Lower lobe of right lung (tissue), 2 donors: ENCODE measurements at regions not wholly inside any gene's neighbourhood (a gene's known extent, or its start where the extent isn't known, plus 50 kb on each side); places are given as distances from the start of the nearest gene placed in this dataset.

Source experiments
- ATAC-seq, 2 donors: fragments of 200-7000 bp; cut with Tn5 transposase; one replicate each; pipeline ENCODE4 v1.9.1; 2020 to 2022; ENCODE audit warnings: mild to moderate bottlenecking in 2 of 2, moderate library complexity in 2 of 2
- DNase-seq: peaks from one replicate; pipeline ENCODE4 v3.0.0-alpha.2; 2020
- H3K27ac ChIP-seq: fragments of 200-600 bp; one replicate; pipeline ENCODE4 v1.8.0; 2022
- H3K27me3 ChIP-seq: fragments of 200-600 bp; one replicate; pipeline ENCODE4 v1.8.0; 2022; ENCODE audit warnings: low read depth
- H3K36me3 ChIP-seq: fragments of 200-600 bp; one replicate; pipeline ENCODE4 v1.8.0; 2022; ENCODE audit warnings: mild to moderate bottlenecking
- H3K4me1 ChIP-seq: fragments of 200-600 bp; one replicate; pipeline ENCODE4 v1.8.0; 2022
- H3K4me3 ChIP-seq: fragments of 200-600 bp; one replicate; pipeline ENCODE4 v1.8.0; 2022; ENCODE audit warnings: mild to moderate bottlenecking
- H3K9me3 ChIP-seq: fragments of 200-600 bp; one replicate; pipeline ENCODE4 v1.8.0; 2022
- CTCF ChIP-seq: fragments of 200-600 bp; IDR thresholded peaks from one replicate; pipeline ENCODE4 v1.8.0; 2022; ENCODE audit warnings: antibody characterized with exemption, mild to moderate bottlenecking
- intact Hi-C: fragments of 100-400 bp; cut with DNase I; formaldehyde crosslinking; loops from one replicate; pipeline ENCODE4 v1.11.0; 2022
- donor health status: DM: no; HTN: yes; CAD: no; lungs with severe emphysema.

- intact Hi-C loops: no loop called here
- ATAC-seq: no peak
- DNase-seq: no peak
Observed at GRCh38 chr21:35855484-35855883, 204.8 kb downstream of the SETD4 start.

GRCh38 chr21:35854281-35854680, 206.0 kb downstream of the SETD4 start:
- Histone ChIP-seq H3K27ac (no peak overlapping the region), H3K27me3 (no peaks in the 10 kb centered on the region), H3K4me3 (no peak overlapping the region), H3K36me3 (no peaks in the 10 kb centered on the region), H3K9me3 (no peaks in the 10 kb centered on the region), H3K4me1 (peaks cover 5% of the 10 kb centered on the region)
- ATAC-seq (no peak), DNase-seq (no peak)
- intact Hi-C loops: no loop called here
- TF ChIP-seq CTCF: no peak

More at GRCh38 chr21:35855484-35855883, 204.8 kb downstream of the SETD4 start:
- Histone ChIP-seq H3K27me3 (no peaks in the 10 kb centered on the region), H3K9me3 (no peaks in the 10 kb centered on the region), H3K36me3 (no peaks in the 10 kb centered on the region), H3K4me3 (no peak overlapping the region), H3K4me1 (peaks cover 5% of the 10 kb centered on the region), H3K27ac (no peak overlapping the region)
- no peak for TF ChIP-seq CTCF

- Histone ChIP-seq H3K27me3 (no peaks in the 10 kb centered on the region), H3K4me1 (peaks cover 5% of the 10 kb centered on the region), H3K27ac (no peak overlapping the region), H3K4me3 (no peak overlapping the region), H3K36me3 (no peaks in the 10 kb centered on the region), H3K9me3 (no peaks in the 10 kb centered on the region)
- ATAC-seq (no peak), DNase-seq (no peak)
- TF ChIP-seq CTCF: no peak
- intact Hi-C loops: no loop called here
Observed at GRCh38 chr21:35853321-35854239, 206.7 kb downstream of the SETD4 start.

GRCh38 chr21:35852820-35853219, 207.5 kb downstream of the SETD4 start:
- Histone ChIP-seq H3K4me3 (no peak overlapping the region), H3K9me3 (no peaks in the 10 kb centered on the region), H3K27ac (no peak overlapping the region), H3K4me1 (peaks cover 5% of the 10 kb centered on the region), H3K27me3 (no peaks in the 10 kb centered on the region), H3K36me3 (no peaks in the 10 kb centered on the region)
- intact Hi-C loops: no loop called here
- no peak for DNase-seq
- no peak for TF ChIP-seq CTCF
- no peak for ATAC-seq

GRCh38 chr21:35850542-35851103, 209.7 kb downstream of the SETD4 start:
- no peak for DNase-seq
- Histone ChIP-seq H3K27ac (no peak overlapping the region), H3K36me3 (no peaks in the 10 kb centered on the region), H3K4me3 (no peak overlapping the region), H3K4me1 (peaks cover 5% of the 10 kb centered on the region), H3K9me3 (no peaks in the 10 kb centered on the region), H3K27me3 (no peaks in the 10 kb centered on the region)
- intact Hi-C loops: no loop called here
- ATAC-seq: no peak
- no peak for TF ChIP-seq CTCF
